ENCODE measurements at regions not wholly inside any gene's neighbourhood (a gene's known extent, or its start where the extent isn't known, plus 50 kb on each side); places are given as distances from the start of the nearest gene placed in this dataset.
"Not testable (repeated sequence)": the region's sequence is repeated elsewhere in the genome, so short reads cannot be mapped to it uniquely, and the experiment has no call there.

GRCh38 chr12:34407813-34408212, 385.5 kb downstream of the ALG10 start:
- intact Hi-C loops (cut with micrococcal nuclease): no loop called here
- peaks cover 13% of the 10 kb centered on the region for H3K9me3 Mint-ChIP-seq (ENCODE audit: unreplicated experiment)
- H3K27ac Mint-ChIP-seq (ENCODE audit: low read depth, unreplicated experiment): no peak overlapping the region
- peaks cover 5% of the 10 kb centered on the region for H3K36me3 Mint-ChIP-seq (ENCODE audit: insufficient read depth, unreplicated experiment)
- H3K4me1 Mint-ChIP-seq (ENCODE audit: insufficient read depth, unreplicated experiment): no peaks in the 10 kb centered on the region
- TF ChIP-seq CTCF (IDR thresholded peaks at IDR 0.05; ENCODE audit: unreplicated experiment): no peak
- POLR2A ChIA-PET: no interaction called here
- H3K4me3 Mint-ChIP-seq (ENCODE audit: unreplicated experiment): no peak overlapping the region
- no peaks in the 10 kb centered on the region for H3K27me3 Mint-ChIP-seq (ENCODE audit: insufficient read depth, unreplicated experiment)
- no TSS peak for BruUV-seq (replicated peaks)
- no peak for DNase-seq (ENCODE audit: unreplicated experiment)
- CTCF ChIA-PET: no interaction called here

DNA sequence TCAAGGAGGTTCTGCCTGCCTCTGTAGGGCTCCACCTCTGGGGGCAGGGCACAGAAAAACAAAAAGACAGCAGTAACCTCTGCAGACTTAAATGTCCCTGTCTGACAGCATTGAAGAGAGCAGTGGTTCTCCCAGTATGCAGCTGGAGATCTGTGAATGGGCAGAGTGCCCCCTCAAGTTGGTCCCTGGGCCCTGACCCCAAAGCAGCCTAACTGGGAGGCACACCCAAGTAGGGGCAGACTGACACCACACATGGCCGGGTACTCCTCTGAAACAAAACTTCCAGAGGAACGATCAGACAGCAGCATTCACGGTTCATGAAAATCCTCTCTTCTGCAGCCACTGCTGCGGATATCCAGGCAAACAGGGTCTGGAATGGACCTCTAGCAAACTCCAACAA, 409.2 kb downstream of the ALG10 start:
- CTCF ChIA-PET: interaction anchor here (0.7 kb wide), 1 partner anchor 137 kb away, joined by 3 read pairs; no protein-coding TSS in a partner anchor
- H3K27me3 Mint-ChIP-seq (ENCODE audit: insufficient read depth, unreplicated experiment); DNase-seq (ENCODE audit: unreplicated experiment); H3K36me3 Mint-ChIP-seq (ENCODE audit: insufficient read depth, unreplicated experiment); H3K27ac Mint-ChIP-seq (ENCODE audit: low read depth, unreplicated experiment); H3K4me1 Mint-ChIP-seq (ENCODE audit: insufficient read depth, unreplicated experiment); H3K4me3 Mint-ChIP-seq (ENCODE audit: unreplicated experiment); intact Hi-C loops (cut with micrococcal nuclease); POLR2A ChIA-PET; BruUV-seq (replicated peaks): not testable (repeated sequence)
- H3K9me3 Mint-ChIP-seq (ENCODE audit: unreplicated experiment): peaks cover 25% of the 10 kb centered on the region

All from MCF 10A (cell line).